GM23338 (cell line): ENCODE measurements at regions not wholly inside any gene's neighbourhood (a gene's known extent, or its start where the extent isn't known, plus 50 kb on each side); places are given as distances from the start of the nearest gene placed in this dataset.

Source experiments
- CREB1 ChIP-seq: fragments of 250-450 bp; sonication (Bioruptor Pico); IDR thresholded peaks from 2 replicates; pipeline ENCODE4 v1.5.0; 2020; ENCODE audit warnings: low read depth, mild to moderate bottlenecking, moderate library complexity
- CTCF ChIP-seq, 2 experiments: fragments of 200-600 bp in 1 of 2; sonication (generic) in 1 of 2; conservative IDR thresholded peaks; 2 replicates each; pipeline versions ENCODE4 v1.5.1 to v1.6.1; 2016 to 2017; ENCODE audit warnings: antibody characterized with exemption in 2 of 2, low read depth in 2 of 2, mild to moderate bottlenecking in 2 of 2, moderate library complexity in 1 of 2
- EZH2 ChIP-seq: fragments of 200-600 bp; sonication (generic); IDR thresholded peaks from one replicate; pipeline ENCODE4 v1.8.0; 2017; ENCODE audit warnings: antibody characterized with exemption, mild to moderate bottlenecking, low read depth; ENCODE audit not compliant: unreplicated experiment
- EZH2phosphoT487 ChIP-seq: fragments of 200-600 bp; sonication (generic); IDR thresholded peaks from one replicate; pipeline ENCODE4 v1.8.1; 2018; ENCODE audit warnings: antibody characterized with exemption; ENCODE audit not compliant: unreplicated experiment
- JUNB ChIP-seq: IDR thresholded peaks from one replicate; pipeline ENCODE4 v1.6.1; 2016; ENCODE audit warnings: antibody characterized with exemption; ENCODE audit not compliant: unreplicated experiment
- NANOG ChIP-seq: IDR thresholded peaks from 2 replicates; pipeline ENCODE4 v1.6.1; 2016; ENCODE audit warnings: antibody characterized with exemption, borderline replicate concordance
- POLR2AphosphoS5 ChIP-seq: IDR thresholded peaks from 2 replicates; pipeline ENCODE4 v1.6.1; 2016; ENCODE audit warnings: antibody characterized with exemption, low read depth
- REST ChIP-seq: IDR thresholded peaks from one replicate; pipeline ENCODE4 v1.6.1; 2018; ENCODE audit warnings: antibody characterized with exemption; ENCODE audit not compliant: unreplicated experiment
- STAT1 ChIP-seq: IDR thresholded peaks from one replicate; pipeline ENCODE4 v1.6.1; 2016; ENCODE audit warnings: antibody characterized with exemption; ENCODE audit not compliant: unreplicated experiment
- ZNF114 ChIP-seq: fragments of 250-450 bp; sonication (Bioruptor Pico); IDR thresholded peaks from 2 replicates; pipeline ENCODE4 v1.5.0; 2020; ENCODE audit warnings: mild to moderate bottlenecking, moderate library complexity
- ZNF331 ChIP-seq: fragments of 250-450 bp; sonication (Bioruptor Pico); IDR thresholded peaks from 2 replicates; pipeline ENCODE4 v1.5.0; 2020; ENCODE audit warnings: low read depth, mild to moderate bottlenecking, moderate library complexity
- TF ChIP-seq, protein P1 (sequence below): IDR thresholded peaks from 2 replicates; pipeline ENCODE4 v1.6.1; 2016; ENCODE audit warnings: antibody characterized with exemption
- TF ChIP-seq, protein P2 (sequence below): fragments of 250-450 bp; sonication (Bioruptor Pico); IDR thresholded peaks from 2 replicates; pipeline ENCODE4 v1.5.0; 2020; ENCODE audit warnings: mild to moderate bottlenecking, moderate library complexity

DNA sequence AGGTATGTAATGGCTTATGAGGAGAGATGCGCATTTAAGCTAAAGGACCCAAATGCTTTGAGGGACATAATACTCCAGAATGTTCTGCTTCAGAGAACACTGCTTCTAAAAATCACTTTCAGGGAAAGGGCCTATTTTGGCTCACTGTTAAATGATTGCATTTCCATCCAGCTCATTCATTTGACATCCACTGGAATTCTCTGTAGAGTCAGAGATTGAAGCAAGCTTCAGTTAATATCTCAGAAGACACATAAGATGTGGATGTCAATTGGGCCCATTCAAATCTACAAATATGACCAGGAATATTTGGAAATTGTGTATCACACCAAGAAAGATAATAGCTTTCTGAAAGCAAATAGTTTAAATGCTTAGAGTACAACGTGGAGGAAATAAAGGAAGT lies 209.9 kb upstream of the VSTM2A start:
- no peak for TF ChIP-seq CTCF (conservative IDR thresholded peaks at IDR 0.05; ENCODE audit: low read depth in 2 of 2)
- TF ChIP-seq POLR2AphosphoS5 = no peak
- no peak for TF ChIP-seq REST
- TF ChIP-seq EZH2phosphoT487 = no peak
- no peak for TF ChIP-seq NANOG
- no peak for TF ChIP-seq EZH2
- no peak for TF ChIP-seq CREB1
- TF ChIP-seq JUNB = no peak
- TF ChIP-seq, protein P1, sequence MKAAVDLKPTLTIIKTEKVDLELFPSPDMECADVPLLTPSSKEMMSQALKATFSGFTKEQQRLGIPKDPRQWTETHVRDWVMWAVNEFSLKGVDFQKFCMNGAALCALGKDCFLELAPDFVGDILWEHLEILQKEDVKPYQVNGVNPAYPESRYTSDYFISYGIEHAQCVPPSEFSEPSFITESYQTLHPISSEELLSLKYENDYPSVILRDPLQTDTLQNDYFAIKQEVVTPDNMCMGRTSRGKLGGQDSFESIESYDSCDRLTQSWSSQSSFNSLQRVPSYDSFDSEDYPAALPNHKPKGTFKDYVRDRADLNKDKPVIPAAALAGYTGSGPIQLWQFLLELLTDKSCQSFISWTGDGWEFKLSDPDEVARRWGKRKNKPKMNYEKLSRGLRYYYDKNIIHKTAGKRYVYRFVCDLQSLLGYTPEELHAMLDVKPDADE = no peak
- no peak for TF ChIP-seq ZNF114
- TF ChIP-seq STAT1 = no peak
- TF ChIP-seq ZNF331 = no peak
- TF ChIP-seq, protein P2, sequence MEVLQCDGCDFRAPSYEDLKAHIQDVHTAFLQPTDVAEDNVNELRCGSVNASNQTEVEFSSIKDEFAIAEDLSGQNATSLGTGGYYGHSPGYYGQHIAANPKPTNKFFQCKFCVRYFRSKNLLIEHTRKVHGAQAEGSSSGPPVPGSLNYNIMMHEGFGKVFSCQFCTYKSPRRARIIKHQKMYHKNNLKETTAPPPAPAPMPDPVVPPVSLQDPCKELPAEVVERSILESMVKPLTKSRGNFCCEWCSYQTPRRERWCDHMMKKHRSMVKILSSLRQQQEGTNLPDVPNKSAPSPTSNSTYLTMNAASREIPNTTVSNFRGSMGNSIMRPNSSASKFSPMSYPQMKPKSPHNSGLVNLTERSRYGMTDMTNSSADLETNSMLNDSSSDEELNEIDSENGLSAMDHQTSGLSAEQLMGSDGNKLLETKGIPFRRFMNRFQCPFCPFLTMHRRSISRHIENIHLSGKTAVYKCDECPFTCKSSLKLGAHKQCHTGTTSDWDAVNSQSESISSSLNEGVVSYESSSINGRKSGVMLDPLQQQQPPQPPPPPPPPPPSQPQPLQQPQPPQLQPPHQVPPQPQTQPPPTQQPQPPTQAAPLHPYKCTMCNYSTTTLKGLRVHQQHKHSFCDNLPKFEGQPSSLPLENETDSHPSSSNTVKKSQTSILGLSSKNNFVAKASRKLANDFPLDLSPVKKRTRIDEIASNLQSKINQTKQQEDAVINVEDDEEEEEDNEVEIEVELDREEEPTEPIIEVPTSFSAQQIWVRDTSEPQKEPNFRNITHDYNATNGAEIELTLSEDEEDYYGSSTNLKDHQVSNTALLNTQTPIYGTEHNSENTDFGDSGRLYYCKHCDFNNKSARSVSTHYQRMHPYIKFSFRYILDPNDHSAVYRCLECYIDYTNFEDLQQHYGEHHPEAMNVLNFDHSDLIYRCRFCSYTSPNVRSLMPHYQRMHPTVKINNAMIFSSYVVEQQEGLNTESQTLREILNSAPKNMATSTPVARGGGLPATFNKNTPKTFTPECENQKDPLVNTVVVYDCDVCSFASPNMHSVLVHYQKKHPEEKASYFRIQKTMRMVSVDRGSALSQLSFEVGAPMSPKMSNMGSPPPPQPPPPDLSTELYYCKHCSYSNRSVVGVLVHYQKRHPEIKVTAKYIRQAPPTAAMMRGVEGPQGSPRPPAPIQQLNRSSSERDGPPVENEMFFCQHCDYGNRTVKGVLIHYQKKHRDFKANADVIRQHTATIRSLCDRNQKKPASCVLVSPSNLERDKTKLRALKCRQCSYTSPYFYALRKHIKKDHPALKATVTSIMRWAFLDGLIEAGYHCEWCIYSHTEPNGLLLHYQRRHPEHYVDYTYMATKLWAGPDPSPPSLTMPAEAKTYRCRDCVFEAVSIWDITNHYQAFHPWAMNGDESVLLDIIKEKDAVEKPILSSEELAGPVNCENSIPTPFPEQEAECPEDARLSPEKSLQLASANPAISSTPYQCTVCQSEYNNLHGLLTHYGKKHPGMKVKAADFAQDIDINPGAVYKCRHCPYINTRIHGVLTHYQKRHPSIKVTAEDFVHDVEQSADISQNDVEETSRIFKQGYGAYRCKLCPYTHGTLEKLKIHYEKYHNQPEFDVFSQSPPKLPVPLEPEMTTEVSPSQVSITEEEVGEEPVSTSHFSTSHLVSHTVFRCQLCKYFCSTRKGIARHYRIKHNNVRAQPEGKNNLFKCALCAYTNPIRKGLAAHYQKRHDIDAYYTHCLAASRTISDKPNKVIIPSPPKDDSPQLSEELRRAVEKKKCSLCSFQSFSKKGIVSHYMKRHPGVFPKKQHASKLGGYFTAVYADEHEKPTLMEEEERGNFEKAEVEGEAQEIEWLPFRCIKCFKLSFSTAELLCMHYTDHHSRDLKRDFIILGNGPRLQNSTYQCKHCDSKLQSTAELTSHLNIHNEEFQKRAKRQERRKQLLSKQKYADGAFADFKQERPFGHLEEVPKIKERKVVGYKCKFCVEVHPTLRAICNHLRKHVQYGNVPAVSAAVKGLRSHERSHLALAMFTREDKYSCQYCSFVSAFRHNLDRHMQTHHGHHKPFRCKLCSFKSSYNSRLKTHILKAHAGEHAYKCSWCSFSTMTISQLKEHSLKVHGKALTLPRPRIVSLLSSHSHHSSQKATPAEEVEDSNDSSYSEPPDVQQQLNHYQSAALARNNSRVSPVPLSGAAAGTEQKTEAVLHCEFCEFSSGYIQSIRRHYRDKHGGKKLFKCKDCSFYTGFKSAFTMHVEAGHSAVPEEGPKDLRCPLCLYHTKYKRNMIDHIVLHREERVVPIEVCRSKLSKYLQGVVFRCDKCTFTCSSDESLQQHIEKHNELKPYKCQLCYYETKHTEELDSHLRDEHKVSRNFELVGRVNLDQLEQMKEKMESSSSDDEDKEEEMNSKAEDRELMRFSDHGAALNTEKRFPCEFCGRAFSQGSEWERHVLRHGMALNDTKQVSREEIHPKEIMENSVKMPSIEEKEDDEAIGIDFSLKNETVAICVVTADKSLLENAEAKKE = no peak
